ENCODE measurements at regions not wholly inside any gene's neighbourhood (a gene's known extent, or its start where the extent isn't known, plus 50 kb on each side); places are given as distances from the start of the nearest gene placed in this dataset.

DNA sequence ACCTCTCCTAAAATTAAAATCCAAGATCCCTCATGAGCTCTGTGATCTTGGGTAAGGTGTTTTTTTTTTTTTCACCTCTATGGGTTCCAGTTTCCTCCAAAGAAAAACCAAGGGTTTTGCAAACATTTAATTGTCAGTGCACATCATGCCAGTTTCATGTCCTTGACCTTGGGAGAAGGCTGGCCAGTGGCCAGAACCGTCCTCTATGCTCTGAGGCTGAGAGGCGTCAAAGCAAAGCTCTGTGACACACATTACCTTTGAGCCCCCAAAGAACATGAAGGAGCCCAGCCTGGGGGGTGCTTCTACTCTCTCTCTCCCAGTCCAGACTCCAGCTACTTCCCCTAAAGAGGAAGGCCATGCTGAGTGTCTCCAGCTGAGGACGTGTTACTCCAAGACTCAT is 145.5 kb upstream of the TMEM132C start:
- no peak for DNase-seq (ENCODE audit: low spot score)
- intact Hi-C loops (cut with micrococcal nuclease) = no loop called here
- no peak overlapping the region for H3K27ac Mint-ChIP-seq
- no peaks in the 10 kb centered on the region for H3K4me1 Mint-ChIP-seq (ENCODE audit: low read depth)
- no peaks in the 10 kb centered on the region for H3K36me3 Mint-ChIP-seq (ENCODE audit: low read depth)
- H3K27me3 Mint-ChIP-seq (ENCODE audit: insufficient read depth) = no peaks in the 10 kb centered on the region
- peaks cover 7% of the 10 kb centered on the region for H3K9me3 Mint-ChIP-seq
- H3K4me3 Mint-ChIP-seq = no peak overlapping the region

DNA sequence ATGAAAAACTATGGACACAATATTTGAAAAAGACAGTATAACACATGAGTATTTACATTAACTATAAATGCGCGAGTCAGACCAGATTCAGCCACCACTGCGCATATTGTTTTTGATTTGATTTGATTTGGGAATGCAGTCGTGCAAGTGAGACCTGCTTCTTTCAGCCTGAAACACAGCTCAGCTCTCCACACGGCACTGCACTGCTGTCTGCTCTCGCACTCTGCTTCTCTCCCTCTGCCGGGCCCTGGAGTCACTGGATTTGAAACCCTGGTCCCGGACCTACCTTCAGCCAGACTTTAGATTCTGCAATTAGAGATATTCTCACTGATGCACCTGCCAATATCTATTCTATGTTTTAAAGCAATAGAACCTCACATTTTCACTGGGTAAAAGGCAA is 143.9 kb upstream of the TMEM132C start:
- DNase-seq (ENCODE audit: low spot score) = no peak
- Mint-ChIP-seq H3K4me1 (ENCODE audit: low read depth) (no peaks in the 10 kb centered on the region), H3K4me3 (no peak overlapping the region), H3K27me3 (ENCODE audit: insufficient read depth) (no peaks in the 10 kb centered on the region), H3K36me3 (ENCODE audit: low read depth) (no peaks in the 10 kb centered on the region), H3K27ac (no peak overlapping the region), H3K9me3 (peaks cover 11% of the 10 kb centered on the region)
- intact Hi-C loops (cut with micrococcal nuclease) = no loop called here

- DNase-seq (ENCODE audit: low spot score) = no peak
- Mint-ChIP-seq H3K36me3 (ENCODE audit: low read depth) (no peaks in the 10 kb centered on the region), H3K4me1 (ENCODE audit: low read depth) (no peaks in the 10 kb centered on the region), H3K27ac (no peak overlapping the region), H3K4me3 (no peak overlapping the region), H3K9me3 (peaks cover 15% of the 10 kb centered on the region), H3K27me3 (ENCODE audit: insufficient read depth) (no peaks in the 10 kb centered on the region)
- intact Hi-C loops (cut with micrococcal nuclease) = no loop called here
Measured at GRCh38 chr12:128131955-128132354, 135.0 kb upstream of the TMEM132C start.

- no peaks in the 10 kb centered on the region for H3K27me3 Mint-ChIP-seq (ENCODE audit: insufficient read depth)
- H3K27ac Mint-ChIP-seq = no peak overlapping the region
- no peak overlapping the region for H3K4me3 Mint-ChIP-seq
- no peaks in the 10 kb centered on the region for H3K4me1 Mint-ChIP-seq (ENCODE audit: low read depth)
- no peaks in the 10 kb centered on the region for H3K36me3 Mint-ChIP-seq (ENCODE audit: low read depth)
- no peak for DNase-seq (ENCODE audit: low spot score)
- intact Hi-C loops (cut with micrococcal nuclease) = no loop called here
- peaks cover 10% of the 10 kb centered on the region for H3K9me3 Mint-ChIP-seq
Measured at GRCh38 chr12:128133321-128134073, 133.5 kb upstream of the TMEM132C start.

DNA sequence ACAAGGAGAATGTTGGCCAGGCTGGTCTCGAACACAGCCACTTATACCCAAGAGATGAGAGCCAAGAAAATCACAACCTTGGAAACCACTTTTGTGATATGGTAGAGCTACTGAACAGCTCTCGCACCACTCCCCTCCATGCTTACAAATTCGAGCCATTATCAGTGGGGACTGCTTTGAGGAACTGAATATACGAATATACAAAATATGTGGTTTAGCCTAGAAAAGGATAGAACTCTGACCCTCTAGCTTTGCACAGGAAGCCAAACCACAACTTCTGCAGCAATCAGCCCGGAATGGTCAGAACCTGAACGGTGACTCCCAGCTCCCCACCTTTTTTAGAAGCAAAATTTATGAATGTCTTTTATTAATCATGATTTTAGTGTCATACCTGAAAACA is 129.8 kb upstream of the TMEM132C start:
- intact Hi-C loops (cut with micrococcal nuclease) = no loop called here
- H3K27me3 Mint-ChIP-seq (ENCODE audit: insufficient read depth) = no peaks in the 10 kb centered on the region
- no peaks in the 10 kb centered on the region for H3K4me1 Mint-ChIP-seq (ENCODE audit: low read depth)
- no peak overlapping the region for H3K27ac Mint-ChIP-seq
- no peak overlapping the region for H3K4me3 Mint-ChIP-seq
- peaks cover 6% of the 10 kb centered on the region for H3K9me3 Mint-ChIP-seq
- no peak for DNase-seq (ENCODE audit: low spot score)
- H3K36me3 Mint-ChIP-seq (ENCODE audit: low read depth) = no peaks in the 10 kb centered on the region

DNA sequence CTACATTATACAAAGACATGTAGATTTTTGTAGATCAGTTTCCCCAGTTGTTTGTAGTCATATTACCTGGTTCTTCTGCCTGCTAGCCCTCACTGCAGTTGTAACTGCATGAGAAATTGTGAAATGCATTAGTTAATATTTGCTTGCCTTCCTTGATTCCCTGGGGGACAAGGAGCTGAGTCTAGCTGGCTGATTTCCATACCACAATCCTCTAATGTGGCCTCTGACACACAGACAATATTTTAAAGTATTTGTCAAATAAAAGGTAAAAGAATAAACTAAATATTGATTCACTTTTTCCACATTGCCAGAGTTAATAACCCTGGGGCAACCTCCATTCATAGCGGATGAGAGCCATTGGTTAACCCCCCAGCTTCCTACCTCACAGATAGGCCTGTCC is 128.8 kb upstream of the TMEM132C start:
- Mint-ChIP-seq H3K27me3 (ENCODE audit: insufficient read depth) (no peaks in the 10 kb centered on the region), H3K36me3 (ENCODE audit: low read depth) (no peaks in the 10 kb centered on the region), H3K4me3 (no peak overlapping the region), H3K9me3 (peaks cover 6% of the 10 kb centered on the region), H3K4me1 (ENCODE audit: low read depth) (no peaks in the 10 kb centered on the region), H3K27ac (no peak overlapping the region)
- intact Hi-C loops (cut with micrococcal nuclease) = no loop called here
- DNase-seq (ENCODE audit: low spot score) = no peak

- Mint-ChIP-seq H3K36me3 (ENCODE audit: low read depth) (no peaks in the 10 kb centered on the region), H3K4me1 (ENCODE audit: low read depth) (no peaks in the 10 kb centered on the region), H3K4me3 (no peak overlapping the region), H3K9me3 (peaks cover 11% of the 10 kb centered on the region), H3K27ac (no peak overlapping the region), H3K27me3 (ENCODE audit: insufficient read depth) (no peaks in the 10 kb centered on the region)
- intact Hi-C loops (cut with micrococcal nuclease) = no loop called here
- DNase-seq (ENCODE audit: low spot score) = no peak
Measured at GRCh38 chr12:128140551-128140950, 126.4 kb upstream of the TMEM132C start.

GRCh38 chr12:128150961-128151360 is 116.0 kb upstream of the TMEM132C start:
- intact Hi-C loops (cut with micrococcal nuclease) = no loop called here
- Mint-ChIP-seq H3K4me3 (no peak overlapping the region), H3K4me1 (ENCODE audit: low read depth) (no peaks in the 10 kb centered on the region), H3K9me3 (peaks cover 6% of the 10 kb centered on the region), H3K27me3 (ENCODE audit: insufficient read depth) (no peaks in the 10 kb centered on the region), H3K36me3 (ENCODE audit: low read depth) (no peaks in the 10 kb centered on the region), H3K27ac (no peak overlapping the region)
- no peak for DNase-seq (ENCODE audit: low spot score)

DNA sequence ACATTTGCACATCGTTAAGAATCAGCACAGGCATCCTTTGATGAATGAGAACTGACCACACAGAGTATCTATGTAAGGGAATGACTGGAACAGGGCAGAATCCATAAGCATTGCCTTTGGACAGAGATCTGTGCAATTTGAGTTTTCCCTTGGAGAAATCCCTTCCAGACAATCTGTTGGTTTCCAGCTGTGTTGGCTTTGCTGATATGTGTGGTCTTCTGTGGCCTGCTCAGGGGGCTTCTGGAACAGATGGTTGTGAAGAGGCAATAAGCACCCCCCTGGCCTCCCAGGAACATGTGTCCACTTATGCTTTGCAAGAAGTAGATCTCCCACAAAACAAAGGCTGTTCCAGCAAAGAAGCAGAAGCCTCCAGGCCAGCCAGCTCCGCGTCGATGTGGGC is 111.4 kb upstream of the TMEM132C start:
- Mint-ChIP-seq H3K4me1 (ENCODE audit: low read depth) (no peaks in the 10 kb centered on the region), H3K27me3 (ENCODE audit: insufficient read depth) (no peaks in the 10 kb centered on the region), H3K4me3 (no peak overlapping the region), H3K36me3 (ENCODE audit: low read depth) (no peaks in the 10 kb centered on the region), H3K9me3 (peaks cover 6% of the 10 kb centered on the region), H3K27ac (no peak overlapping the region)
- DNase-seq (ENCODE audit: low spot score) = no peak
- intact Hi-C loops (cut with micrococcal nuclease) = no loop called here

GRCh38 chr12:128163086-128163485 is 103.9 kb upstream of the TMEM132C start:
- H3K4me3 Mint-ChIP-seq = no peak overlapping the region
- H3K4me1 Mint-ChIP-seq (ENCODE audit: low read depth) = no peaks in the 10 kb centered on the region
- H3K27me3 Mint-ChIP-seq (ENCODE audit: insufficient read depth) = no peaks in the 10 kb centered on the region
- H3K27ac Mint-ChIP-seq = no peak overlapping the region
- no peaks in the 10 kb centered on the region for H3K36me3 Mint-ChIP-seq (ENCODE audit: low read depth)
- DNase-seq (ENCODE audit: low spot score) = no peak
- intact Hi-C loops (cut with micrococcal nuclease) = no loop called here
- H3K9me3 Mint-ChIP-seq = peaks cover 4% of the 10 kb centered on the region

GRCh38 chr12:128164533-128164932 is 102.4 kb upstream of the TMEM132C start:
- H3K27me3 Mint-ChIP-seq (ENCODE audit: insufficient read depth) = no peaks in the 10 kb centered on the region
- H3K4me3 Mint-ChIP-seq = no peak overlapping the region
- H3K9me3 Mint-ChIP-seq = peaks cover 12% of the 10 kb centered on the region

DNA sequence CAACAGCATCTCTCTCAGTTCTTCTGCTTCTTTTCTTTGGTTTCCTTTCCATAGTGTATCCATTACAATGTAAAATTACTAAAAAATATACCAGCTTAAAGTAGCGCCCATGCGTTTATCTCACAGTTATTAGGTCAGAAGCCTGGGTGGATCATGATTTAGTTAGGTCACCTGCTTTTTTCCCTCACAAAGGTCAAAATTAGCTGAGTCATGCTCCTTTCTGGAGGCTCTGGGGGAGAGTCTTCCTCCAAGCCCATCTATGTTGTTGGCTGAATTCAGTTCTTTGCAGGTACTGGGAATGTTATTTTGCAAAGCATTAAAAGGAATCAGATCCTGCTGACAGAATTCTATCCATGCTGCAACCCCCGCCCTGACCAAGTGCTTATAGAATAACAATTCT is 101.6 kb upstream of the TMEM132C start:
- no peaks in the 10 kb centered on the region for H3K36me3 Mint-ChIP-seq (ENCODE audit: low read depth)
- H3K4me1 Mint-ChIP-seq (ENCODE audit: low read depth) = no peaks in the 10 kb centered on the region
- H3K4me3 Mint-ChIP-seq = no peak overlapping the region
- H3K27me3 Mint-ChIP-seq (ENCODE audit: insufficient read depth) = no peaks in the 10 kb centered on the region
- intact Hi-C loops (cut with micrococcal nuclease) = no loop called here
- DNase-seq (ENCODE audit: low spot score) = no peak
- H3K27ac Mint-ChIP-seq = no peak overlapping the region
- H3K9me3 Mint-ChIP-seq = peaks cover 12% of the 10 kb centered on the region

More at GRCh38 chr12:128164533-128164932, 102.4 kb upstream of the TMEM132C start:
- no peaks in the 10 kb centered on the region for H3K36me3 Mint-ChIP-seq (ENCODE audit: low read depth)
- H3K27ac Mint-ChIP-seq = no peak overlapping the region
- H3K4me1 Mint-ChIP-seq (ENCODE audit: low read depth) = no peaks in the 10 kb centered on the region
- intact Hi-C loops (cut with micrococcal nuclease) = no loop called here
- no peak for DNase-seq (ENCODE audit: low spot score)

DNA sequence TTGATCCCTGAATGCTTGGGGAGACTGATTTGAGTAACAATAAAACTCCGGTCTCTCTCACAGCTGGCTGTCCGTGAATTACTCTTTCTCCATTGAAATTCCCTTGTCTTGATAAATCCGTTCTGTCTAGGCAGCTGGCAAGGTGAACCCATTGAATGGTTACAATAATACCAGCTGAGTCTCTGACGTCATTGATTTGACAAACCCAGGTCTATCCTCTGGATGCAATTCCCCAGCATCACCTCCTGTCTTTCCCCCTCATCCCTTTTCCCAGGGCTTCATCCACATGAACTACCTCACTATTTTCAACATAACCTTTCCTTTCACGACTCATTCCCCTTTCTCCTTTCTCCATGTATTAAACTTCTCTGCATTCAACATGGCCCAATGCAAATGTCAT is 98.7 kb upstream of the TMEM132C start:
- Mint-ChIP-seq H3K4me3 (no peak overlapping the region), H3K36me3 (ENCODE audit: low read depth) (no peaks in the 10 kb centered on the region), H3K27me3 (ENCODE audit: insufficient read depth) (no peaks in the 10 kb centered on the region), H3K27ac (no peak overlapping the region), H3K4me1 (ENCODE audit: low read depth) (no peaks in the 10 kb centered on the region), H3K9me3 (peaks cover 21% of the 10 kb centered on the region)
- no peak for DNase-seq (ENCODE audit: low spot score)
- intact Hi-C loops (cut with micrococcal nuclease) = no loop called here

- intact Hi-C loops (cut with micrococcal nuclease) = no loop called here
- no peak for DNase-seq (ENCODE audit: low spot score)
- peaks cover 21% of the 10 kb centered on the region for H3K9me3 Mint-ChIP-seq
- no peak overlapping the region for H3K27ac Mint-ChIP-seq
- no peaks in the 10 kb centered on the region for H3K27me3 Mint-ChIP-seq (ENCODE audit: insufficient read depth)
- H3K4me3 Mint-ChIP-seq = no peak overlapping the region
- H3K36me3 Mint-ChIP-seq (ENCODE audit: low read depth) = no peaks in the 10 kb centered on the region
- no peaks in the 10 kb centered on the region for H3K4me1 Mint-ChIP-seq (ENCODE audit: low read depth)
Measured at GRCh38 chr12:128170181-128170580, 96.8 kb upstream of the TMEM132C start.
